ENCODE measurements at regions not wholly inside any gene's neighbourhood (a gene's known extent, or its start where the extent isn't known, plus 50 kb on each side); places are given as distances from the start of the nearest gene placed in this dataset.
A peak's percentile ranks its signal among the peaks of the same experiment; 100 is the strongest.
"Not testable (repeated sequence)": the region's sequence is repeated elsewhere in the genome, so short reads cannot be mapped to it uniquely, and the experiment has no call there.

- H3K27ac ChIP-seq; H3K36me3 ChIP-seq; DNase-seq; H3K27me3 ChIP-seq; H3K4me1 ChIP-seq; H3K4me3 ChIP-seq; intact Hi-C loops (cut with DNase I; ENCODE audit: low total_unique reads): not testable (repeated sequence)
- peaks cover 0 to 14% (median 0%) of the 10 kb centered on the region in 4 donors for H3K9me3 ChIP-seq
- WGBS, 5 donors = 80 to 94% (median 92%) methylated on average over 2 to 6 of the region's 6 CpGs
Measured at GRCh38 chr9:22508354-22508753, 61.7 kb downstream of the DMRTA1 start.

- WGBS, 5 donors = 87 to 95% (median 88%) methylated on average over 11 of the region's 11 CpGs
- H3K27ac ChIP-seq = no peak overlapping the region
- H3K36me3 ChIP-seq = no peaks in the 10 kb centered on the region
- intact Hi-C loops (cut with DNase I; ENCODE audit: low total_unique reads) = no loop called here
- H3K4me1 ChIP-seq = no peaks in the 10 kb centered on the region
- H3K27me3 ChIP-seq = no peaks in the 10 kb centered on the region
- DNase-seq = no peak
- H3K9me3 ChIP-seq = peaks cover 0 to 14% (median 0%) of the 10 kb centered on the region in 4 donors
- TF ChIP-seq POLR2AphosphoS5 (IDR thresholded peaks at IDR 0.05) = no peak
- no peak for TF ChIP-seq POLR2A (IDR thresholded peaks at IDR 0.05)
- TF ChIP-seq CTCF (IDR thresholded peaks at IDR 0.05) = no peak
- TF ChIP-seq EP300 (IDR thresholded peaks at IDR 0.05) = no peak
- H3K4me3 ChIP-seq = no peak overlapping the region
Measured at GRCh38 chr9:22508790-22509189, 62.2 kb downstream of the DMRTA1 start.

GRCh38 chr9:22512495-22512894, 65.9 kb downstream of the DMRTA1 start:
- Histone ChIP-seq H3K27ac (no peak overlapping the region), H3K4me1 (no peaks in the 10 kb centered on the region), H3K36me3 (no peaks in the 10 kb centered on the region), H3K9me3 (peaks cover 0 to 13% (median 0%) of the 10 kb centered on the region in 4 donors), H3K4me3 (no peak overlapping the region), H3K27me3 (no peaks in the 10 kb centered on the region)
- no peak for TF ChIP-seq POLR2AphosphoS5 (IDR thresholded peaks at IDR 0.05)
- no peak for TF ChIP-seq CTCF (IDR thresholded peaks at IDR 0.05)
- no peak for TF ChIP-seq POLR2A (IDR thresholded peaks at IDR 0.05)
- WGBS, 5 donors = 71 to 74% (median 73%) methylated on average over 3 of the region's 3 CpGs
- intact Hi-C loops (cut with DNase I; ENCODE audit: low total_unique reads) = no loop called here
- no peak for DNase-seq

- no peaks in the 10 kb centered on the region for H3K9me3 ChIP-seq
- intact Hi-C loops (cut with DNase I; ENCODE audit: low total_unique reads) = no loop called here
- H3K27ac ChIP-seq = no peak overlapping the region
- no peaks in the 10 kb centered on the region for H3K36me3 ChIP-seq
- TF ChIP-seq POLR2AphosphoS5 (IDR thresholded peaks at IDR 0.05) (no peak), POLR2A (IDR thresholded peaks at IDR 0.05) (no peak), EP300 (IDR thresholded peaks at IDR 0.05) (no peak), CTCF (IDR thresholded peaks at IDR 0.05) (no peak)
- DNase-seq = no peak
- H3K27me3 ChIP-seq = no peaks in the 10 kb centered on the region
- H3K4me3 ChIP-seq = no peak overlapping the region
- no peaks in the 10 kb centered on the region for H3K4me1 ChIP-seq
Measured at GRCh38 chr9:22514871-22515270, 68.2 kb downstream of the DMRTA1 start.

GRCh38 chr9:22522206-22522740, 75.6 kb downstream of the DMRTA1 start:
- peak in 1 of 2 donors; percentile 32 for DNase-seq
- Histone ChIP-seq H3K27ac (no peak overlapping the region), H3K4me3 (no peak overlapping the region), H3K9me3 (no peaks in the 10 kb centered on the region), H3K27me3 (no peaks in the 10 kb centered on the region), H3K4me1 (no peaks in the 10 kb centered on the region), H3K36me3 (no peaks in the 10 kb centered on the region)
- intact Hi-C loops (cut with DNase I; ENCODE audit: low total_unique reads) = no loop called here
- 46 to 65% (median 64%) methylated on average over 5 of the region's 5 CpGs for WGBS, 5 donors
- TF ChIP-seq EP300 (IDR thresholded peaks at IDR 0.05) = no peak
- no peak for TF ChIP-seq POLR2AphosphoS5 (IDR thresholded peaks at IDR 0.05)
- TF ChIP-seq CTCF (IDR thresholded peaks at IDR 0.05) = no peak
- TF ChIP-seq POLR2A (IDR thresholded peaks at IDR 0.05) = no peak
